HG03159 (cell line): ENCODE measurements at regions not wholly inside any gene's neighbourhood (a gene's known extent, or its start where the extent isn't known, plus 50 kb on each side); places are given as distances from the start of the nearest gene placed in this dataset.

Source experiments
- ATAC-seq: cut with Tn5 transposase; IDR thresholded peaks from one replicate; pipeline ENCODE4 v1.9.1; 2021; ENCODE audit warnings: mild to moderate bottlenecking, moderate library complexity; ENCODE audit not compliant: unreplicated experiment

DNA sequence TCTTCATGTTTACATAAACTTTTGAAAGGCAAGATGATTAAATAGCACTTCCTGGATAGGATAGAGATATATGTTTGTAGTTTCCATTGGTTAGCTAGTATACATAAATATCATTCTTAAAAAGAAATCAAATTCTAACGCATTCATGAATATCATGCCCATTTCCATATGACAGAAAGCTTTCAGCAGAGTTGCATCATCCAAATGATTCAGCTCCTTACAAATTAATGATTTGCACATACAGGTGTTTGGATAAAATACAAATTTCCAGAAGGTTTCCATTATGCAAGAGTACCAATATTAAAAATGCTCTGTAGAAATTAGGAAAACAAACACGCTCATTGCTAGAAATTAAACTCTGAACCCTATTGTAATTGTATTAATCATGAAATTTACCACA lies 264.4 kb downstream of the FOXG1 start:
- no peak for ATAC-seq

DNA sequence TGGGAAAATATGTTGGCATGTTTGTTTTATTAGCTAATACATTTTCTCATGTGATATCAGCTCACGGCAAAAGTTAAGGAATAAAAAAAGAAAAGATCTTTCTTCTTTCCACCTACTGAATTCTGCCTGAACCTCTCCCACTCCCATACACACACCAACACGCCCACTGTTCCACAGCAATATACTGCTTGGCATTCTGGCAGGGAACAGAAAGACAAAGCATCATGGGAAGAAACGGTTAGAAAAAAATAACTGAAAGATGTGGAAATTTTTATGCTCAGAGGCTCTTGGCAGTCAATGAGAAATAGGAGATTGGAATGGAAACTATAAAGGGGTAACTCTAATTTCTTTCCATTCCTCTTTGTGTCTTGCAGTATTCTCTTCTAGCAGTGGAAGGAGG lies 268.5 kb downstream of the FOXG1 start:
- ATAC-seq, result no peak

DNA sequence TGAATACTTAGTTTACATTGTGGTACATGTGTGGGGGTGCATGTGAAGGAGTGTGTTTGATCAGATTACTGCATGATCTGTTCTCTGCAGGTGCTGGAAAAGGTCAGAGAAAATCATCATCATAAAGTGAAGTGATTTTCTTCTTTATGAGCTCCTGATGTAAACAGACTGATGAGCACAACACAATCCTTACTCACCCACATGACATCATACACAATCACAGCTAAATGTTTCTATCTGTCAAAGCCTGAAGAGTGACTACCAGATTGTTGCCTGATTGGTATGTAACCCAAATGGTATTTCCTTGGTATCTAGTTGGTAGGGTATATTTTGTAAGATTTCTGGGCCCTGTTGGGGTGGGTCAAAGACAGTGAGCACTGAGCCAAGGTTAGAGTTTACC lies 270.8 kb downstream of the FOXG1 start:
- no peak for ATAC-seq

DNA sequence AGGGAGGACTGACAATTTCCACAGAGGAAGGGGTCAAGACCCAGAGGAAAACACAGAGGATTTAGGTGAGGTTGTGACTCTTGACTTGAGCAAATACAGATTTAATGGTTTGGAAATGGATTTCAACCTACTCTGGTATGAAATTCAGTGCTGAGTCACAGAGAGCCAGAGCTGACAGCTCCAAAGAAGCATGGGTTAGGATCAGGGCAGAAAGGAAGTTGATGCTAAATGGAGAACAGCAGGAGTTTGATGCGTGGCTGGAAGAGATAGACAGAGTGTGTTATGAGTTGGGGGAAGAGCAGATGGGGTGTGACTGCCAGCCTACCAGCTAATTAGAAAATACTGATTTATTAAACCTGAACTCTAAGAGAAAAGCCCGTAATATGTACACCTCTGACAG lies 272.6 kb downstream of the FOXG1 start:
- no peak for ATAC-seq

DNA sequence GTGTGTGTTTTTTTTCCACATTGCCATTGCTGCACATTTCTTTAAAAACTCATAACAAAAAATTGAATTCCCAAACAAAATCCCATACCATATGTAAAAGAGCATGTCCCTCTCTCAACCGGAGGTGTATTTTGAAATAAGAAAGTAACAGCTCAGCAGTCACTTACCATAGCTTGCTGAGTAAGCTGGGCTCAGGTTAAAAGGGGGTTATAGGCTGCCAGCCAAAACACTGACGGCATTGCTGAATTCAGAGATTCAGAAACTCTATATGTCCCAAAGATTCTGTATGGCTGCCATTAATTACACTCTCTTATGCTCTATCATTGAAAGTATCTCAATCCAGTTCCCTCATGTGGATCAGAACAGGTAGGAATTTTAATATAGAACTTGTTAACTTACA lies 276.0 kb downstream of the FOXG1 start:
- no peak for ATAC-seq

DNA sequence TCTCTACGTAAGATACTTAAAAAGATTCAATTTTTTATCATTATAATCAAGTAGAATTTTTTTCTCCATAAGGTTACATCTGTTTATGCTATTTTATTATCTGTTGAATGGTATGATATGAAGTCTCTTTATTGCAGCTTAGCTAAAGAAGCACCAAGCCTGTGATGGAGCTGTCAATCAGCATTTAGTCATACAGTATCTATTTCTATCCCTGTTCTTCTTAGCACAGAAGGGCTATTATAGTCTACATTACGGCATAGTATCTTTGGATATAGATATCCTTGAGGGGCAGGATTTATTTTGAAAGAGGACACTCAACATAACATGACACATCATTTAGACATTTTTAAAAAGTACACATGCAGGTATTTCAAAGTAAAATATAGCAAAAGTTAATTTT lies 277.1 kb downstream of the FOXG1 start:
- ATAC-seq, result no peak

DNA sequence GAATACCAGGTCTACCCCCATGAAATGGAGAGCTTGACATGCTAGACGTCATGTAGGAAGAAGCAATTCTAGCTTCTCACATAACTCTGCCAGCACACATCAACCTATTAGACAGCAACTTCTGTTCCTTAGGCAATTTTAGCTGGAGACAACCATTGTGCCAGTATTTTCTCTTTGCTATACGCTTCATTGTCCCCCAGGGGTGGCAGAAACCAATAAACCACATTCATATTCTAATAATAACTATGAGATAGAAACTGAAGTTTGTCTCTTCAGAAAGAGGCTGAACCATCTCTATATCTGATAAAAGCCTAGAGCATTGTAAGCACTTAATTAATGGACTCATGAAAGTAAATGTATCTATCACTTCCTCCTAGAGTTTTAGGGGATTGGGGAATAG lies 278.6 kb downstream of the FOXG1 start:
- ATAC-seq, result no peak

DNA sequence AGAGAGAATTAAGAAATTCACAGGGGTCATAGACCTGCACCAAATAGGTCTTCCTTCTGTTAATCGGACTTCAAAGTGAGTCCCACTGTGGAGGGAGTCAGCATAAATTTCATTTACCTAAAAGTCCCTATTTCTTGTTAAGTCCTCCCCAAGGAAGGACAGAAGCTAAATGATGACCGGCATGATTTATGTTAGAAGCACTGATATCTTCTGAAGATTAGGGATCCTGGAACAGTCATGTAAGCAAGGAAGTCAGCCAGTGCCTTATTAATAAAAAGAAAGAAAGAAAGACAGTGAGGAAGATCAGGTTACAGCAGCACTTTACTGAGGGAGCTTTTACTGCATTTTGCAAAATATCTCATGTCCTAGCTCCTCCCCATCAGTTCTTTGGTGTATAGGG lies 287.5 kb downstream of the FOXG1 start:
- ATAC-seq, result no peak

DNA sequence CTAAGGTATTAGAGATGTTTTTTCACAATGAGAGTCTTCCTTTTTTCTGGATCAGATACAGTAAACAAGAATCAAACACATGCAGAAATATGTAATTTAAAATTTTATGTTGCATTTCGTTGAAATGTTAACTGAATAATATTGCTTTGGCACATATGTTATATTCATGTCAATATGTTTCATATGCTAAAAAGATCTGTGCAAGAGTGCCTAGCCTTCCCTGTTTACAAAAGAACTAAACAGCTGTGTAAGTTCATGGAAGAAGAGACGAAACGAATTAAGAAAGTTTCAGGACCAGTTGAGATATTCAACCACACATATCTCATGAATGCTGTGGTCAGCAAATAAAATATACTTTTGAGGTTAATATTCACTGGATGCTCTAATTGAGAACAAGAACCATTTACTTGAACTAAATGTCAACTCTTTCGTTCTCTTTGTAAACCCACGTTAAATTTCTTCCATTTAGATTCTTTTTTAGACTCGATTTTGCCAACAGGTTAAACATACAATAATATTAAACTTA lies 289.5 kb downstream of the FOXG1 start:
- ATAC-seq, result no peak

DNA sequence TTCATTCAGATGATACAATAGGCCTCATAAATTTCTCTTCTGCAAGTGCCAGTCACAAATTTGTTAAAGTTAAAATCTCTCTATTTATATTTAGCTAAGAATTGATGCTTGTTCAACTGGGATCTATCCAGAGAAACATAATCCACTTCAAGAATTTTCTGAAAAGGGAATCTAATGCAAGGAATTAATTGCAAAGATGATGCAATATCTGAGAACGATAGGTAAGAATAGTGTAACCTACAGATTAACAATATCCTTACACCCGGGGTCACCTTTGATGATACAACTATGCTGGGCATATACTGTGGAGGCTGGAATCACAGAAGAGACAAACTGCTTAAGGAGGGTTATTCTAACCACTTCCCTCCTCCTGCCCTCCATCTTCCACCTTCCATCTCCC lies 295.1 kb downstream of the FOXG1 start:
- ATAC-seq, result no peak

DNA sequence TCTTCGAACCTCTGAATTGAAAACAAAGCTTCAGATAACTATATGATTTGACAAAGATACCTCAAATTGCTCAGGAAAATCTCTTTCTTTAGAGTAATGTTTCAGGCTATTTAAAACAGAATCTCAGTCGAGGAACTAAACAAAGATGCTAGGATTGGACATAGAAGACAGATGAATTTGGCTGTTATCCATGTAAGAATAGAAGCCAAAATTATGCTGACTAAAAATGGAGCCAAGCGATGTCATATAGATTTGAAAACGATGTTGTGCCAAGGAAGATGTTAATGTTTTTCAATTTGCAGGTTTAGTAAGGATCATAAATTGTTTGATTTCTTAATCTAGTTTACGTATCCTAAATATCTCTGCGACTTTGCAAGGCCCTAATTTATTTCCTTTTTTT lies 295.9 kb downstream of the FOXG1 start:
- no peak for ATAC-seq

DNA sequence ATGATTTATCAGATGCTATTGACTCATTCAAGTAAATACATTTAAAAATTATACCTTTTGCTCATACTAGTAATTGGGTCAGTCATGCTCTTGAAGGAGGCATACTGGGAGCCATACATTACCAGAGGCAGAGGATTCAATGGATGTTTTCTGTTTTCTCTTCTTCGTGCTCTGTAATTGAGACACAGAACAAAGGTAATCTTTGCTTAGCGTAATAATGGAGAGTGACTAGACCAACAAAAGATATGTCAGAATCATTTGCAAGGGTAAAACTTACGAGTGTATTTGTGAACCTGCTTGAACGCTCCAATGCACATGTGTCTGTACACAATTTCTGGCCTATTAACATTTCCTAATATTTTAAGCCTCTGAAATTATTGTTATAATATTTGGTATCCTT lies 296.4 kb downstream of the FOXG1 start:
- no peak for ATAC-seq

DNA sequence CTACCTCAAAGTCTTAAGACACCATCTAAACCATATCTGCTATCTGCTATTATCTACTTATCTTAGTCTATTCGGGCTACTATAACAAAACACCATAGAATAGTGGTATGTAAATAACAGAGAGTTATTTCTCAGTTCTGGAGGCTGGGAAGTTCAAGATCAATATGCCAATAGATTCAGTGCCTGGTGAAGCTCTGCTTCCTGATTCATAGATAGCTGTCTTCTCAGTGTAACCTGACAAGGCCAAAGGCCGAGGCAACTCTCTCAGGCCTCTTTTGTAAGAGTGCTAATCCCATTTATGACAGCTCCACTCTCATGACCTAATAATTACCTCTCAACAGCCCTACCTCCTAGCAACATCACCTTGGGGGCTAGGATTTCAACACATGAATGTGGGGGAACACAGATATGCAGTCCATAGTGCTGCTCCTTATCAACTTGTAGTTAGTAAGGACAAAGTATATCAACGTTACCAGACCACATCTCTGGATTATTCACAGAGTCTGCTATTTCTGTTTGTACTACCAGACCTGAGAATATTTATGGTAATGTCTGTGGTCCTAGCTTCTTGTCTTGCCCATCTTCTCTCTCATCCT lies 297.8 kb downstream of the FOXG1 start:
- ATAC-seq, result no peak

DNA sequence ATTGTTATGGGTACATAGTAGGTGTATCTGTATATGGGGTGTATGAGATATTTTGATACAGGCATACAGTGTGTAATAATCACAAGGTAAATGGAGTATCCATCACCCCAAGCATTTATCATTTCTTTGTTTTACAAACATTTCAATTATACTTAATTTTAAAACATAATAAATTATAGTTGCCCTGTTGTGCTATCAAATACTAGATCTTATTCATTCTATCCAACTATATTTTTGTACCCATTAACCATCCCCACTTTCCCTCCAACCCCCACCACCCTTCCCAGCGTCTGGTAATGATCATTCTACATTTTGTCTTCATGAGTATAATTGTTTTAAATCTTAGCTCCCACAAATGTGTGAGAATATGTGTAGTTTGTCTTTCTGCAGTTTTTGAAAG lies 302.6 kb downstream of the FOXG1 start:
- ATAC-seq, result no peak

DNA sequence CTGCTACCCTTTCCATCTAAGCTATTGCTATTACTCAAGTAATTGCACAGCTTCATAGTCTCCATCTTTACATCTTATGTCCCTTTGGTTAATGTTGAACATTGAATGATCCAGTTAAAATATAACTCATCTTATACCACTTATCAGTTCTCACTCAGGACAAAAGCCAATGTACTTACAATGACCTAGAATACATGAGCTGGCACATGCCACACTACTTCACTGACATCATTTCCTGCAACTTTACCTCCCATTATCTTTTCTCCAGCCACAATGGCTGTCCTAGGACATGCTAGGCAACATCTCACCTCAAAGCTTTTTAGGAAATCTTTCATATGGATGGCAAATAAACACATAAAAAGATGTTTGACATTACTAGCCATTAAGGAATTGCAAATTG lies 309.2 kb downstream of the FOXG1 start:
- no peak for ATAC-seq

DNA sequence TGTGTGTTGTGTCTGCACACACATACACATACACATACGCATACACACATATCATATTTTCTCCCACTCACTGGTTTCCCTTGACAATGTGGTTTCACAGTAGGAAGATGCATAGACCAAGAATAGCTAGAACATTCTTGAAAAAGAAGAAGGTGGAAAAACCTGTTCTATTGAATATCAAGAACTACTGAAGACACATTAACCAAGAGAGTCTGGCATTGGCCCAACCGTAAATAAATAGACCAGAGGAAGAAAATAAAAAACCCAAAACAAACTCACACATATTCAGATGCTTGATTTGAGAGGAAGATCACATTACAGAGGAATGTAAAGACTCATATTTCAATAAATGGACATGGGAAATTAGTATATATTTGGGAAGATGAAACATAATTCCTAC lies 311.3 kb downstream of the FOXG1 start:
- no peak for ATAC-seq

DNA sequence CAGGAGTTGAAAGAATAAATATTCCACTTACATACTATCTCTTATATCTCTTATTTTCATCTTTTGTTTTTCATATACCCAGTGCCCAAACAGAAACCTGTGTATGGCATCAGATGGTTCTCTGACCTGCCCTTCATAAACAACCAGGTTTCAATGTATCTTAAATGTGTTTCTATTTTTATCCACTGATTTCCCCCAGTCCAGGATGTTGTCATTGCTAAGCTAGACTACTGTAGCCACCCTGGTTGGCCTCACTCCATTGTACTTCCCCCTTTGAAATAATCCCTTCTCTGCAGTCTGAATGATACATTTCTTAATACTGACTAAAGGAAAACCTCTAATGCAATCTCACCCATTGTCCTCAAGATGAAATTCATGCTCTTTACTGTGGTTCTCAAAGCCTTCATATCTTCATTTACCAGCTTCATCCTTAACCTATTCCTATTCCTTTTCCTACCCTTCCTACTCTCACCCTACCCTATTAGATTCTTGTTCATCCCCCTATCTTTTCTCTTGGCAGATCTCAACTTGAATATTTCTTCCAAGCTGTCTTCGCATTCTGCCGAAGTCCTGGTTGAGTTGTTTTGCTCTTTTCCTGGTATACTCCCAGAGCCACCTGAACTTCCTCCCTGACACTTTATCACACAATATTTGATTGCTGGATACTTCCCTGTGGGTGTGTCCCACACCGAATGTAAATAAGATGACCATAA lies 312.4 kb downstream of the FOXG1 start:
- no peak for ATAC-seq

DNA sequence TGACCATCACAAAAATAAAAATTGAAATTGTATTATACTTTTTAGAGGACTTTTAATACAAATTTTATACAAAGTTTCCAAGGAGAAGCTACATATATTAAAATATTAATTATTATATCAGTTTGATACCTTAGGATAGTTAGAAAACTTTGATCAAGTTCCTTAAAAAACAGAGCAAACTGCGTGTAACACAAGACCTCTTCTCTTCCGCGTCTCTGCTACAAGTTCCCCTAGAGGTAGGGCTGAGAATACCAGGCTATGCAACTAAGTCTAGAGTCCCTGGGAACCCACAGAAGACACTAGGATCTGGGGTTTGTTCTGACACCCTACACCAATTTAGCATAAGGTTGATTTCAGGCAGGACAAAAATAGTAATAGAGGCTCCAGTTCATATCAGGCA lies 319.0 kb downstream of the FOXG1 start:
- ATAC-seq, result no peak

DNA sequence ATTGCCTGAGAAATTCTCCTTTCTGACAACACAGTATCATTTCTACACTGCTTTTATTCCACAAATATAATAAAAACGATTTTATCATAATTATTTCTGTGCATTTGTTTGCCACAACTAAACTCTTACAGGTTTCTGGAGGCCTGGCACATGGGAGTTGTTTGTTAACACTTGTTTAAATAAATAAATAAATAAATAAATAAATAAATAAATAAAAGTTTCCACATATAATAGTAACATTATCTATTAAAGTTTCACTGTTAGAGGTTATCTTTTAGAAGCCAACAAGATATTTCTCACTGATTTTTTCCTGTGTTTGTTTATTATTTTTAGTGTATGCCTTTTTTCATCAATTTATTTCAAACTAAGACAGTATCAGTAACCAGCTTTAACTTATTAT lies 323.3 kb downstream of the FOXG1 start:
- no peak for ATAC-seq

DNA sequence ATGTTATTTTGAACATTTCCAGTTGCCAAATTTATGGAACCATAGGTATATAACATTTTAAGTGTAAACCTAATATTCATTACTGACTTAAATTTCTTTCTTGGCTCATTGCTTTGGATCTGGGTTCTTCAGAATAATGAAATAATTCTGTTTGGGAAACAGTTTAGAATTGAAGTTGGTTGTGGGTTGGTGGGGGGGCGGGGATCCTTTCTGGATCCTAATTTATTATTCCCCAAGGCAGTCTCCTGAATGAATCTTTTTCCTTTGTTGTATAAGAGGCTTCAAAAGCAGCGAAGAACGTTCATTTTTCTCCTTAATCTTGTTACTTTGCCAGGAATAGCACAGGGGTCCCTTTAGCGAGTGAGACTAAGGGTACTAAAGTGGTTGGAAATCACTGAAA lies 325.5 kb downstream of the FOXG1 start:
- no peak for ATAC-seq

DNA sequence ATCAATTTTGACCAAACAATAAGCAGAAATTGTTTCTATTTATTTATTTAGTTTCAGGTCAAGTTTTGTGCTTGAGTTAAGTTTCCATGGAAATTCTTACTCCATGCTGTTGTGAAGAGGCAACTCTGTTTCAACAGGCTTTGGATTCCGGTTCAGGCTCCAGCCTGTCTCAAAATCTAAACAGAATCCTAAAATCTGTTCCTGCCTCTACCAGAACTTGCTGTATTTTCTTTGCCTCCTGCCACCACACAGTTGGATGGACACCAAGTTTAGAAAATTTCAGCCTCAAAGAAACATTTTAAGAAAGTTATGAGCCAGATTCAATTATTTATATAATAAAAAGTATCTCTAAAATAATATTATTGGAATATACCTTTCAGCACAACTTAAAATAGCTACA lies 330.9 kb downstream of the FOXG1 start:
- ATAC-seq, result no peak

DNA sequence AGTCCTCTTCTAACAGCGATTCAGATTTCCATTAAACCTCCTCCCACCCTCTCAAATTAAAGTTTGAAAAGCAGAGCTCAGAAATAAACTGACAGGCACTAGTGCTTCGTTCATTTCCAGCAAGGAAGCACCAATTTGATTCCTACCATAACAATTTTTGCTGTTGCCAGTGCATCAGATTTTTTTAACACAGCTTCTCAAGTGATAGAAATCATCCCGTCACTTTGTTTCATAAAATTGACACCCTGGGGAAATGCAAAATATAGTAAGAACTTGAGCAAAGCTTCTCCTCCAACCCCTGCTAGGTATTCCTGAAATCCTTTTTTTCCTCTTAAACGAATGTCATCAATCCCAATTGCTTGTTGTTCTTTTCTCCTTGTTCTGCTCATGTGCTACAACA lies 332.1 kb downstream of the FOXG1 start:
- no peak for ATAC-seq

DNA sequence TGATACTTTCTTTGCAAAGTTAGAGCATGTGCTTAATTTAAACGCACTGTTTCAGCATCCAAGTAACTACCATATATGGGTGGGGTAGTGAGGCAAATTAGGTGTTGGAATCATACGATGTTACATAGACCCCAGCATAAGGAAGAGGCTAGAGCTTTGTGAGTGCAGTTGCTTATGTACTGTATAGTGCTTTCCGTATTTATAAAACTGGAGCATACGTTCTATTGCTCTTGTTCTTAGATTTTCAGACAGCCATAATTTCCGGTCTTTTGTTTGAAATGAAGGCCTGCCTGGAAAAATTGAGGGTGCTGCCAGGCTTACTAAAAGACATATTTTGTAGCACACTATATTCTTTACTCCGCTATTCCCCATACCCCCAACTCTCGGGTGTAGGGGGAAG lies 335.7 kb downstream of the FOXG1 start:
- no peak for ATAC-seq
